ENCODE measurements at regions not wholly inside any gene's neighbourhood (a gene's known extent, or its start where the extent isn't known, plus 50 kb on each side); places are given as distances from the start of the nearest gene placed in this dataset.
A peak's percentile ranks its signal among the peaks of the same experiment; 100 is the strongest.

DNA sequence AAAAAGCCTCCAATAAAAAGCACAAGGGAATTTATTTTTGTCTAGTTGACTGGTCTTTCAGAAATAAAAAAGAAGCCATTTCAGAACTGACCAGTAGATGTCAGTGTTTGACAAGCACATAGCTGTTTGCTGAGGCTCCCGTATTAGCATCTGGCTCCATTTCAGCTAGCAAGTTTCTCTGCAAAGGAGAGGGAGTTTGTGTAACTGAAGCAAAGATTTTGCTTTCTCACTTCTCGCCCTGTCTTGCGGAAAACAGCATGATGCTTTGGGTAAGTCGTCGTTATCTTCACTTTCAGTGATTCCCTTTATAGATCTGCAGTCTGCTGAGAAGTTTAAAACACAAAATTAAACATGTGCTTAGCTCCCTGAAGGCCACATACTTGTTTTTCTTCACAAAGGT lies 85.5 kb downstream of the CT47B1 start:
- Histone ChIP-seq H3K27ac (ENCODE audit: low read depth, low read length) (no peak overlapping the region), H3K4me3 (ENCODE audit: low read length) (no peak overlapping the region), H3K9me3 (ENCODE audit: control insufficient read depth, low read length) (no peaks in the 10 kb centered on the region), H3K9ac (ENCODE audit: extremely low read depth, low read length, poor library complexity, severe bottlenecking) (no peak overlapping the region), H3K4me1 (ENCODE audit: control insufficient read depth, insufficient read depth, low read length) (no peaks in the 10 kb centered on the region), H3K27me3 (ENCODE audit: control insufficient read depth, insufficient read depth, low read length, poor library complexity, severe bottlenecking) (peaks cover 16% of the 10 kb centered on the region), H3K36me3 (ENCODE audit: control insufficient read depth, insufficient read depth, low read length) (no peaks in the 10 kb centered on the region)
- Mint-ChIP-seq H3K4me1 (peaks cover 4% of the 10 kb centered on the region), H3K4me3 (no peak overlapping the region), H3K27me3 (ENCODE audit: insufficient read depth) (peaks cover 39% of the 10 kb centered on the region), H3K9me3 (peaks cover 28% of the 10 kb centered on the region), H3K36me3 (ENCODE audit: low read depth) (no peaks in the 10 kb centered on the region), H3K27ac (no peak overlapping the region)
- no peak for DNase-seq
- 1 to 6% methylated on average over 3 to 5 of the region's 5 CpGs for WGBS, 2 experiments (ENCODE audit: insufficient coverage in 1 of 2, insufficient read length in 1 of 2)
- TF ChIP-seq, protein P1, sequence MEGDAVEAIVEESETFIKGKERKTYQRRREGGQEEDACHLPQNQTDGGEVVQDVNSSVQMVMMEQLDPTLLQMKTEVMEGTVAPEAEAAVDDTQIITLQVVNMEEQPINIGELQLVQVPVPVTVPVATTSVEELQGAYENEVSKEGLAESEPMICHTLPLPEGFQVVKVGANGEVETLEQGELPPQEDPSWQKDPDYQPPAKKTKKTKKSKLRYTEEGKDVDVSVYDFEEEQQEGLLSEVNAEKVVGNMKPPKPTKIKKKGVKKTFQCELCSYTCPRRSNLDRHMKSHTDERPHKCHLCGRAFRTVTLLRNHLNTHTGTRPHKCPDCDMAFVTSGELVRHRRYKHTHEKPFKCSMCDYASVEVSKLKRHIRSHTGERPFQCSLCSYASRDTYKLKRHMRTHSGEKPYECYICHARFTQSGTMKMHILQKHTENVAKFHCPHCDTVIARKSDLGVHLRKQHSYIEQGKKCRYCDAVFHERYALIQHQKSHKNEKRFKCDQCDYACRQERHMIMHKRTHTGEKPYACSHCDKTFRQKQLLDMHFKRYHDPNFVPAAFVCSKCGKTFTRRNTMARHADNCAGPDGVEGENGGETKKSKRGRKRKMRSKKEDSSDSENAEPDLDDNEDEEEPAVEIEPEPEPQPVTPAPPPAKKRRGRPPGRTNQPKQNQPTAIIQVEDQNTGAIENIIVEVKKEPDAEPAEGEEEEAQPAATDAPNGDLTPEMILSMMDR (conservative IDR thresholded peaks at IDR 0.05): peak; percentile 88

DNA sequence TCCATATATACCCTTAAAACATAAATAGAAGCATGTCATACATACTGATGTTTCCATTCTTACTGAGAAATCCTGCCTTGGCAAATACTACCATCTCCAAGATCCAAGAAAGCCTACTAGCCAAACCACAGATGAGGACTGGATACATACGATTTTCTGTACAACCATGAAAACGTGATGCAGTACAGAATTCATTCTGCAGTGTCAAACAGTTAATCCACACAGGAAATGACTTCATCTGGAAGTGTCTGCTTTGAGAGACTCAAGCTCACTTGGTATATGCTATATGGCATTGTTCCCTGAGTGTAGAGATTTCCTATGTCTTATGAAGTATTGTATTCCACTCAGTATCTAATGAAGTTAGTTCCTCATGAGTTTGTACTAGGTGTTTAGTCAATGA lies 94.3 kb downstream of the CT47B1 start:
- no peak for DNase-seq
- H3K4me3 Mint-ChIP-seq: no peak overlapping the region
- no peak overlapping the region for H3K27ac Mint-ChIP-seq
- no peaks in the 10 kb centered on the region for H3K4me1 Mint-ChIP-seq
- H3K9me3 Mint-ChIP-seq: peaks cover 26% of the 10 kb centered on the region
- Histone ChIP-seq H3K9ac (ENCODE audit: extremely low read depth, low read length, poor library complexity, severe bottlenecking) (no peak overlapping the region), H3K4me1 (ENCODE audit: control insufficient read depth, insufficient read depth, low read length) (no peaks in the 10 kb centered on the region), H3K4me3 (ENCODE audit: low read length) (no peak overlapping the region), H3K36me3 (ENCODE audit: control insufficient read depth, insufficient read depth, low read length) (no peaks in the 10 kb centered on the region), H3K27me3 (ENCODE audit: control insufficient read depth, insufficient read depth, low read length, poor library complexity, severe bottlenecking) (peaks cover 14% of the 10 kb centered on the region), H3K9me3 (ENCODE audit: control insufficient read depth, low read length) (no peaks in the 10 kb centered on the region), H3K27ac (ENCODE audit: low read depth, low read length) (no peak overlapping the region)
- TF ChIP-seq, protein P1 (conservative IDR thresholded peaks at IDR 0.05): no peak
- H3K36me3 Mint-ChIP-seq (ENCODE audit: low read depth): no peaks in the 10 kb centered on the region
- 91% methylated on average over 2 of the region's 2 CpGs; no CpG with 5 or more reads in 1 of the 2 experiments for WGBS, 2 experiments (ENCODE audit: insufficient coverage in 1 of 2, insufficient read length in 1 of 2)
- H3K27me3 Mint-ChIP-seq (ENCODE audit: insufficient read depth): peaks cover 33% of the 10 kb centered on the region

DNA sequence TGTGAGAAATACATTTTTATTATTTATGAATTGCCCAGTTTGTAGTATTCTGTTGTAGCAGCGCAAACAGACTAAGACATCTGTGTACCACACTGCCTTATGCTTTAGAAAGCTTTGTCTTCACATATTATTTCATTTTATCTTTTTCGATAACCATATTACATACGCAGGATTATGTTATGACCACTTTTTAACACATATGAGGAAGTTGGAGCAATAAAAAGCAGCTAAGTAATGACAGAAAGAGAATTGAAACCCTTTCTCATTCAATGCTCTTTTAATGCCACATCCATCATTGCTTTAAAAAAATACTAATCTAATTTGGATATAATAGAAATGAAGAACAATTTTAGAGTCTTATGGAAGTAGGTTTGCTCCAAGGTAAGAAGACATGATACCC lies 99.7 kb downstream of the CT47B1 start:
- H3K27ac ChIP-seq (ENCODE audit: low read depth, low read length): no peak overlapping the region
- H3K36me3 ChIP-seq (ENCODE audit: control insufficient read depth, insufficient read depth, low read length): no peaks in the 10 kb centered on the region
- Mint-ChIP-seq H3K27ac (no peak overlapping the region), H3K27me3 (ENCODE audit: insufficient read depth) (peaks cover 15% of the 10 kb centered on the region), H3K9me3 (peaks cover 48% of the 10 kb centered on the region), H3K36me3 (ENCODE audit: low read depth) (no peaks in the 10 kb centered on the region), H3K4me1 (no peaks in the 10 kb centered on the region), H3K4me3 (no peak overlapping the region)
- DNase-seq: no peak
- 100% methylated on average over 1 of the region's 3 CpGs; no CpG with 5 or more reads in 1 of the 2 experiments for WGBS, 2 experiments (ENCODE audit: insufficient coverage in 1 of 2, insufficient read length in 1 of 2)
- no peak overlapping the region for H3K4me3 ChIP-seq (ENCODE audit: low read length)
- H3K4me1 ChIP-seq (ENCODE audit: control insufficient read depth, insufficient read depth, low read length): no peaks in the 10 kb centered on the region
- no peaks in the 10 kb centered on the region for H3K27me3 ChIP-seq (ENCODE audit: control insufficient read depth, insufficient read depth, low read length, poor library complexity, severe bottlenecking)
- H3K9me3 ChIP-seq (ENCODE audit: control insufficient read depth, low read length): no peaks in the 10 kb centered on the region
- TF ChIP-seq, protein P1 (conservative IDR thresholded peaks at IDR 0.05): no peak
- no peak overlapping the region for H3K9ac ChIP-seq (ENCODE audit: extremely low read depth, low read length, poor library complexity, severe bottlenecking)

All from endodermal cell (in vitro differentiated cells).